ENCODE measurements at regions not wholly inside any gene's neighbourhood (a gene's known extent, or its start where the extent isn't known, plus 50 kb on each side); places are given as distances from the start of the nearest gene placed in this dataset.
A peak's percentile ranks its signal among the peaks of the same experiment; 100 is the strongest.
"Not testable (repeated sequence)": the region's sequence is repeated elsewhere in the genome, so short reads cannot be mapped to it uniquely, and the experiment has no call there.

- no peaks in the 10 kb centered on the region for H3K36me3 ChIP-seq
- H3K27me3 ChIP-seq = peaks cover 0 to 7% (median 0%) of the 10 kb centered on the region in 3 donors
- intact Hi-C loops (cut with DNase I; ENCODE audit: low total_unique reads) = no loop called here
- no peak for DNase-seq
- no peak for TF ChIP-seq CTCF (IDR thresholded peaks at IDR 0.05)
- no peak for TF ChIP-seq POLR2AphosphoS5 (IDR thresholded peaks at IDR 0.05)
- TF ChIP-seq EP300 (IDR thresholded peaks at IDR 0.05) = no peak
- TF ChIP-seq POLR2A (IDR thresholded peaks at IDR 0.05) = no peak
- H3K27ac ChIP-seq = no peak overlapping the region
- no peaks in the 10 kb centered on the region for H3K4me1 ChIP-seq
- 86 to 93% (median 88%) methylated on average over 6 of the region's 6 CpGs for WGBS, 5 donors
- no peaks in the 10 kb centered on the region for H3K9me3 ChIP-seq
- no peak overlapping the region for H3K4me3 ChIP-seq
Measured at GRCh38 chr7:69208848-69209247, 389.4 kb upstream of the AUTS2 start.

- TF ChIP-seq POLR2AphosphoS5 (IDR thresholded peaks at IDR 0.05) (no peak), CTCF (IDR thresholded peaks at IDR 0.05) (no peak), POLR2A (IDR thresholded peaks at IDR 0.05) (no peak), EP300 (IDR thresholded peaks at IDR 0.05) (no peak)
- Histone ChIP-seq H3K36me3 (no peaks in the 10 kb centered on the region), H3K27me3 (peaks cover 0 to 7% (median 0%) of the 10 kb centered on the region in 3 donors), H3K4me1 (no peaks in the 10 kb centered on the region), H3K4me3 (no peak overlapping the region), H3K9me3 (no peaks in the 10 kb centered on the region), H3K27ac (no peak overlapping the region)
- 72 to 84% (median 79%) methylated on average over 9 to 10 of the region's 10 CpGs for WGBS, 5 donors
- DNase-seq = no peak
- intact Hi-C loops (cut with DNase I; ENCODE audit: low total_unique reads) = no loop called here
Measured at GRCh38 chr7:69211336-69211735, 386.9 kb upstream of the AUTS2 start.

GRCh38 chr7:69211739-69212138 is 386.5 kb upstream of the AUTS2 start:
- Histone ChIP-seq H3K36me3 (no peaks in the 10 kb centered on the region), H3K27ac (no peak overlapping the region), H3K9me3 (no peaks in the 10 kb centered on the region), H3K4me1 (no peaks in the 10 kb centered on the region), H3K4me3 (no peak overlapping the region), H3K27me3 (peaks cover 0 to 7% (median 0%) of the 10 kb centered on the region in 3 donors)
- TF ChIP-seq EP300 (IDR thresholded peaks at IDR 0.05) (no peak), POLR2AphosphoS5 (IDR thresholded peaks at IDR 0.05) (no peak), CTCF (IDR thresholded peaks at IDR 0.05) (no peak)
- DNase-seq = peak in 1 of 2 donors; percentile 42
- WGBS, 5 donors = 56 to 71% (median 63%) methylated on average over 6 of the region's 6 CpGs
- intact Hi-C loops (cut with DNase I; ENCODE audit: low total_unique reads) = no loop called here

GRCh38 chr7:69213878-69214277 is 384.4 kb upstream of the AUTS2 start:
- Histone ChIP-seq H3K27me3 (peaks cover 0 to 7% (median 0%) of the 10 kb centered on the region in 3 donors), H3K4me1 (no peaks in the 10 kb centered on the region), H3K4me3 (no peak overlapping the region), H3K36me3 (no peaks in the 10 kb centered on the region), H3K27ac (no peak overlapping the region), H3K9me3 (no peaks in the 10 kb centered on the region)
- whole genome bisulfite sequencing, 5 donors = 53 to 69% (median 65%) methylated on average over 8 of the region's 8 CpGs
- DNase-seq = no peak
- TF ChIP-seq POLR2AphosphoS5 (IDR thresholded peaks at IDR 0.05) (no peak), CTCF (IDR thresholded peaks at IDR 0.05) (no peak), POLR2A (IDR thresholded peaks at IDR 0.05) (no peak), EP300 (IDR thresholded peaks at IDR 0.05) (no peak)
- intact Hi-C loops (cut with DNase I; ENCODE audit: low total_unique reads) = no loop called here

GRCh38 chr7:69215516-69215915 is 382.8 kb upstream of the AUTS2 start:
- H3K36me3 ChIP-seq; H3K4me3 ChIP-seq; H3K4me1 ChIP-seq; H3K9me3 ChIP-seq; DNase-seq; intact Hi-C loops (cut with DNase I; ENCODE audit: low total_unique reads); H3K27me3 ChIP-seq; H3K27ac ChIP-seq: not testable (repeated sequence)
- 89 to 92% (median 90%) methylated on average over 10 of the region's 10 CpGs for WGBS, 5 donors
